PC-3 (cell line): ENCODE measurements at regions not wholly inside any gene's neighbourhood (a gene's known extent, or its start where the extent isn't known, plus 50 kb on each side); places are given as distances from the start of the nearest gene placed in this dataset.

ENCODE experiments used
- ATAC-seq: fragments of 200-7000 bp; cut with Tn5 transposase; 2 replicates; pipeline ENCODE4 v1.9.1; 2020; ENCODE audit warnings: mild to moderate bottlenecking, moderate library complexity
- BruUV-seq: library from RNA; stranded (reverse); fragments of 400-500 nt; replicated peaks from 2 replicates; lab custom pipeline; 2021; lab: Mats Ljungman, UMichigan
- CTCF ChIA-PET: fragments of 300-600 bp; sonication (Branson Sonifier 250); formaldehyde crosslinking; loops from one replicate; lab custom pipeline; 2022; ENCODE audit warnings: antibody characterized with exemption; lab: Charles Lee
- POLR2A ChIA-PET: fragments of 300-600 bp; sonication (Branson Sonifier 250); formaldehyde crosslinking; loops from one replicate; lab custom pipeline; 2022; ENCODE audit warnings: antibody characterized with exemption; ENCODE audit not compliant: unreplicated experiment; lab: Charles Lee
- DNase-seq: peaks from one replicate; pipeline ENCODE4 v3.0.0-alpha.2; 2015
- H2AFZ ChIP-seq: fragments of 300-600 bp; sonication (generic); 2 replicates; pipeline ENCODE4 v1.6.0; 2016; ENCODE audit warnings: antibody characterized with exemption, low read length
- H3F3A ChIP-seq: fragments of 300-600 bp; sonication (generic); one replicate; pipeline ENCODE4 v1.6.0; 2017; ENCODE audit warnings: antibody characterized with exemption, low read length, control low read depth, mild to moderate bottlenecking; ENCODE audit not compliant: unreplicated experiment
- H3K27ac ChIP-seq: fragments of 300-600 bp; sonication (generic); 2 replicates; pipeline ENCODE4 v1.5.1; 2016; ENCODE audit warnings: mild to moderate bottlenecking, low read length
- H3K27me3 ChIP-seq: fragments of 300-600 bp; sonication (generic); 2 replicates; pipeline ENCODE4 v1.6.1; 2016; ENCODE audit warnings: low read length, mixed read lengths
- H3K36me3 ChIP-seq: fragments of 300-600 bp; sonication (generic); 2 replicates; pipeline ENCODE4 v1.6.1; 2016; ENCODE audit warnings: low read depth, mixed run types, low read length, mixed read lengths
- H3K4me1 ChIP-seq: fragments of 300-600 bp; sonication (generic); 2 replicates; pipeline ENCODE4 v1.5.1; 2016; ENCODE audit warnings: low read length; ENCODE audit not compliant: insufficient read depth
- H3K4me2 ChIP-seq: fragments of 300-600 bp; sonication (generic); 2 replicates; pipeline ENCODE4 v1.6.0; 2016; ENCODE audit warnings: low read length
- H3K4me3 ChIP-seq: fragments of 300-600 bp; sonication (generic); 2 replicates; pipeline ENCODE4 v1.5.1; 2016; ENCODE audit warnings: mild to moderate bottlenecking, low read length, mixed read lengths
- H3K79me2 ChIP-seq: fragments of 300-600 bp; sonication (generic); 2 replicates; pipeline ENCODE4 v1.6.1; 2017; ENCODE audit warnings: low read length, mixed read lengths
- H3K9ac ChIP-seq: fragments of 300-600 bp; sonication (generic); 2 replicates; pipeline ENCODE4 v1.6.0; 2016; ENCODE audit warnings: mild to moderate bottlenecking, low read length
- H3K9me2 ChIP-seq: fragments of 300-600 bp; sonication (generic); replicated peaks from 2 replicates; pipeline ENCODE4 v1.6.1; 2016; ENCODE audit warnings: mixed run types, low read length, mixed read lengths
- H3K9me3 ChIP-seq: fragments of 300-600 bp; sonication (generic); 2 replicates; pipeline ENCODE4 v1.6.1; 2016; ENCODE audit warnings: low read length, mixed read lengths
- H4K20me1 ChIP-seq: fragments of 300-600 bp; sonication (generic); 2 replicates; pipeline ENCODE4 v1.6.1; 2016; ENCODE audit warnings: low read length, mixed read lengths
- EZH2 ChIP-seq: fragments of 300-600 bp; sonication (generic); IDR thresholded peaks from one replicate; pipeline ENCODE4 v1.6.1; 2017; ENCODE audit warnings: antibody characterized with exemption, mild to moderate bottlenecking, low read length; ENCODE audit not compliant: unreplicated experiment
- EZH2phosphoT487 ChIP-seq: fragments of 300-600 bp; sonication (generic); IDR thresholded peaks from 2 replicates; pipeline ENCODE4 v1.6.1; 2018; ENCODE audit warnings: mild to moderate bottlenecking, antibody characterized with exemption, low read length, borderline replicate concordance
- intact Hi-C: fragments of 100-400 bp; cut with micrococcal nuclease; formaldehyde crosslinking; loops from 2 replicates; pipeline ENCODE4 v1.9.0; 2023
- TF ChIP-seq, protein P1 (sequence below): fragments of 300-600 bp; sonication (generic); conservative IDR thresholded peaks from 2 replicates; pipeline ENCODE4 v1.5.1; 2017; ENCODE audit warnings: antibody characterized with exemption, low read depth, mild to moderate bottlenecking, low read length

GRCh38 chr18:10135302-10135926, 221.6 kb downstream of the VAPA start:
- no peaks in the 10 kb centered on the region for H4K20me1 ChIP-seq
- H3F3A ChIP-seq, result no peaks in the 10 kb centered on the region
- ATAC-seq (no peak), DNase-seq (no peak)
- no peaks in the 10 kb centered on the region for H3K9me3 ChIP-seq
- no peak overlapping the region for H3K4me3 ChIP-seq
- intact Hi-C loops, result no loop called here
- no peak overlapping the region for H3K27ac ChIP-seq
- no peaks in the 10 kb centered on the region for H3K79me2 ChIP-seq
- H3K4me2 ChIP-seq, result no peak overlapping the region
- H3K4me1 ChIP-seq, result peaks cover 13% of the 10 kb centered on the region
- POLR2A ChIA-PET, result no interaction called here
- CTCF ChIA-PET, result no interaction called here
- no TSS peak for BruUV-seq
- TF ChIP-seq EZH2phosphoT487, result no peak
- TF ChIP-seq, protein P1, sequence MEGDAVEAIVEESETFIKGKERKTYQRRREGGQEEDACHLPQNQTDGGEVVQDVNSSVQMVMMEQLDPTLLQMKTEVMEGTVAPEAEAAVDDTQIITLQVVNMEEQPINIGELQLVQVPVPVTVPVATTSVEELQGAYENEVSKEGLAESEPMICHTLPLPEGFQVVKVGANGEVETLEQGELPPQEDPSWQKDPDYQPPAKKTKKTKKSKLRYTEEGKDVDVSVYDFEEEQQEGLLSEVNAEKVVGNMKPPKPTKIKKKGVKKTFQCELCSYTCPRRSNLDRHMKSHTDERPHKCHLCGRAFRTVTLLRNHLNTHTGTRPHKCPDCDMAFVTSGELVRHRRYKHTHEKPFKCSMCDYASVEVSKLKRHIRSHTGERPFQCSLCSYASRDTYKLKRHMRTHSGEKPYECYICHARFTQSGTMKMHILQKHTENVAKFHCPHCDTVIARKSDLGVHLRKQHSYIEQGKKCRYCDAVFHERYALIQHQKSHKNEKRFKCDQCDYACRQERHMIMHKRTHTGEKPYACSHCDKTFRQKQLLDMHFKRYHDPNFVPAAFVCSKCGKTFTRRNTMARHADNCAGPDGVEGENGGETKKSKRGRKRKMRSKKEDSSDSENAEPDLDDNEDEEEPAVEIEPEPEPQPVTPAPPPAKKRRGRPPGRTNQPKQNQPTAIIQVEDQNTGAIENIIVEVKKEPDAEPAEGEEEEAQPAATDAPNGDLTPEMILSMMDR, result no peak
- TF ChIP-seq EZH2, result no peak
- H3K36me3 ChIP-seq, result no peaks in the 10 kb centered on the region
- H3K27me3 ChIP-seq, result peaks cover 31% of the 10 kb centered on the region
- no peaks in the 10 kb centered on the region for H3K9me2 ChIP-seq
- no peak overlapping the region for H2AFZ ChIP-seq
- no peak overlapping the region for H3K9ac ChIP-seq

DNA sequence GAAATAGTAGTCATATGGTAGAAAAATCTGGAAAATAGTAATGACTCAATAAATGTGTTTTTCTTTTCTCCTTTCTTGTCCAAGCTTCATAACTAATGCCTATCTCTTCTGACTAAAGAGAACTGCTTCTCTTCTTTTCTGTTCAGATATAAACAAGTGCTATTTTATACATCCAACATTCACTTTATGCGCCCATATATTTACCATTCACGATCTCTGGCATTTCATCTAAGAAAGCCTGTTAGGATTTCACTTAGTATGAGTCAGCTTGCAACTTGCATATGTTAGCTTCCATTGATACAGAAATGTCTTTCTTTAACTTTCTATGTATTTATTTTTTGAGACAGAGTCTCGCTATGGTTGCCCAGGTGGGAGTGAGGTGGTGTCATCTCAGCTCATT, 224.9 kb downstream of the VAPA start:
- no peaks in the 10 kb centered on the region for H3F3A ChIP-seq
- intact Hi-C loops, result no loop called here
- no peaks in the 10 kb centered on the region for H4K20me1 ChIP-seq
- ChIA-PET POLR2A (no interaction called here), CTCF (no interaction called here)
- peaks cover 2% of the 10 kb centered on the region; the same call in 1 of the 2 replicates for H3K27me3 ChIP-seq
- H3K4me2 ChIP-seq, result no peak overlapping the region
- no peak overlapping the region for H3K4me3 ChIP-seq
- ATAC-seq (no peak), DNase-seq (no peak)
- TF ChIP-seq EZH2phosphoT487 (no peak), EZH2 (no peak)
- TF ChIP-seq, protein P1, result no peak
- H3K36me3 ChIP-seq, result no peaks in the 10 kb centered on the region
- H3K79me2 ChIP-seq, result no peaks in the 10 kb centered on the region
- no peaks in the 10 kb centered on the region for H3K9me3 ChIP-seq
- H3K9me2 ChIP-seq, result no peaks in the 10 kb centered on the region
- H3K4me1 ChIP-seq, result peaks cover 30% of the 10 kb centered on the region
- no peak overlapping the region for H2AFZ ChIP-seq
- BruUV-seq, result no TSS peak
- no peak overlapping the region for H3K9ac ChIP-seq
- H3K27ac ChIP-seq, result no peak overlapping the region

DNA sequence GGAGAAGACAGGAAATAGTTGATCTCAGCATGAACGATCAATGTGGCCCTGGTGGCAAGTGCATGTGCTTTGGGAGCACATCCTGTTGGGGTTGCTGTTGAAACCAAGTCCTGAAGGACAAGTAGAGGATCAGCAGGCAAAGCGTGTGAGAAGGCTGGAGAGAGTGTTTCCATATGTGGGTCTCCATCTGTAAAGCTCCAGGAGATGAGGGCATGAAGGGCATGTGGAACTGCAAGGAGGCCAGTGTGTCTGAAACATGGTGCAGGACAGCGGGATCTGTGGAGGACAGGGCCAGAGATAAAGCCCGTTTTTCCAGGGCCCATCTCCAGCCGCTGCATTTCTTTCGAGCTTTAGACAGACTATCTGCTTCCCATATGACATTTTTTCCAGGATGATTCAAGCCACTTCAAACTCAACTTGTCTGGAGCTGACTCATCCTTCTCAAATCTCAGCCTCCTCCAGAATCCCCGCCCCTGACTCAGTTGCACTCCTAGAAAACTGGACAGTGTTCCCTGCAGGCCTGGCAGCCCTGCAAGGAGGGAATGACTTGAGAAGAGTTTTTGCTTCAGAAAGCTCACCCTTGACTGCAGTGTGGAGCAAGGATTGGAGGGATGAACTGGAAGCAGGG, 226.1 kb downstream of the VAPA start:
- H3K9ac ChIP-seq, result peak overlapping the region; percentile 43; the same call in 1 of the 2 replicates

More for the DNA sequence above, 226.1 kb downstream of the VAPA start:
- peak overlapping the region; percentile 26; the same call in 1 of the 2 replicates for H3K4me3 ChIP-seq
- H4K20me1 ChIP-seq, result no peaks in the 10 kb centered on the region
- H3F3A ChIP-seq, result no peaks in the 10 kb centered on the region
- POLR2A ChIA-PET, result no interaction called here
- H3K27ac ChIP-seq, result peak overlapping the region; percentile 88
- H3K27me3 ChIP-seq, result 0 out of 2 replicates have a peak, but pooled peaks cover 8% of the 10 kb centered on the region
- H3K4me1 ChIP-seq, result peaks cover 30% of the 10 kb centered on the region
- peak overlapping the region; percentile 69 for H3K4me2 ChIP-seq
- intact Hi-C loops, result no loop called here
- H2AFZ ChIP-seq, result no peak overlapping the region
- CTCF ChIA-PET, result no interaction called here
- H3K9me3 ChIP-seq, result no peaks in the 10 kb centered on the region
- H3K79me2 ChIP-seq, result no peaks in the 10 kb centered on the region
- H3K36me3 ChIP-seq, result no peaks in the 10 kb centered on the region
- ATAC-seq (no peak; the same call in 1 of the 2 replicates), DNase-seq (peak; percentile 49)
- no TSS peak for BruUV-seq
- no peaks in the 10 kb centered on the region for H3K9me2 ChIP-seq
- TF ChIP-seq EZH2phosphoT487 (no peak), EZH2 (no peak)
- TF ChIP-seq, protein P1, result no peak
